Hematopoietic multipotent progenitor cell treated with erythropoietin and hydrocortisone succinate and interleukin-3 and kit ligand, for 15 days (in vitro differentiated cells): ENCODE measurements at regions not wholly inside any gene's neighbourhood (a gene's known extent, or its start where the extent isn't known, plus 50 kb on each side); places are given as distances from the start of the nearest gene placed in this dataset.
"Not testable (repeated sequence)": the region's sequence is repeated elsewhere in the genome, so short reads cannot be mapped to it uniquely, and the experiment has no call there.

Source experiments
- DNase-seq: peaks from one replicate; pipeline ENCODE4 v3.0.0-alpha.2; 2015; ENCODE audit warnings: low spot score

GRCh38 chr1:59214248-59215208 is 82.4 kb upstream of the FGGY start:
- no peak for DNase-seq

- no peak for DNase-seq
Observed at GRCh38 chr1:59215766-59216291, 81.1 kb upstream of the FGGY start.

GRCh38 chr1:59217439-59217838 is 79.5 kb upstream of the FGGY start:
- not testable (repeated sequence) for DNase-seq

GRCh38 chr1:59218521-59219236 is 78.2 kb upstream of the FGGY start:
- no peak for DNase-seq

GRCh38 chr1:59219916-59220315 is 77.0 kb upstream of the FGGY start:
- no peak for DNase-seq

GRCh38 chr1:59220356-59220755 is 76.5 kb upstream of the FGGY start:
- no peak for DNase-seq

GRCh38 chr1:59223198-59223597 is 73.7 kb upstream of the FGGY start:
- DNase-seq: no peak

GRCh38 chr1:59223989-59224634 is 72.8 kb upstream of the FGGY start:
- no peak for DNase-seq

- DNase-seq: no peak
Observed at GRCh38 chr1:59225594-59226316, 71.1 kb upstream of the FGGY start.

GRCh38 chr1:59229138-59229537 is 67.8 kb upstream of the FGGY start:
- DNase-seq: no peak

GRCh38 chr1:59230622-59231021 is 66.3 kb upstream of the FGGY start:
- DNase-seq: no peak

GRCh38 chr1:59232216-59232615 is 64.7 kb upstream of the FGGY start:
- no peak for DNase-seq

- DNase-seq: no peak
Observed at GRCh38 chr1:59233444-59233843, 63.5 kb upstream of the FGGY start.

GRCh38 chr1:59236721-59237545 is 60.0 kb upstream of the FGGY start:
- no peak for DNase-seq

- DNase-seq: no peak
Observed at GRCh38 chr1:59237900-59238299, 59.0 kb upstream of the FGGY start.

GRCh38 chr1:59238333-59238934 is 58.5 kb upstream of the FGGY start:
- no peak for DNase-seq

- DNase-seq: no peak
Observed at GRCh38 chr1:59238993-59239392, 57.9 kb upstream of the FGGY start.

GRCh38 chr1:59241909-59242308 is 55.0 kb upstream of the FGGY start:
- no peak for DNase-seq

GRCh38 chr1:59242370-59242769 is 54.5 kb upstream of the FGGY start:
- DNase-seq: no peak

GRCh38 chr1:59243550-59243949 is 53.3 kb upstream of the FGGY start:
- DNase-seq: no peak
